ENCODE measurements at regions not wholly inside any gene's neighbourhood (a gene's known extent, or its start where the extent isn't known, plus 50 kb on each side); places are given as distances from the start of the nearest gene placed in this dataset.
"Not testable (repeated sequence)": the region's sequence is repeated elsewhere in the genome, so short reads cannot be mapped to it uniquely, and the experiment has no call there.

DNA sequence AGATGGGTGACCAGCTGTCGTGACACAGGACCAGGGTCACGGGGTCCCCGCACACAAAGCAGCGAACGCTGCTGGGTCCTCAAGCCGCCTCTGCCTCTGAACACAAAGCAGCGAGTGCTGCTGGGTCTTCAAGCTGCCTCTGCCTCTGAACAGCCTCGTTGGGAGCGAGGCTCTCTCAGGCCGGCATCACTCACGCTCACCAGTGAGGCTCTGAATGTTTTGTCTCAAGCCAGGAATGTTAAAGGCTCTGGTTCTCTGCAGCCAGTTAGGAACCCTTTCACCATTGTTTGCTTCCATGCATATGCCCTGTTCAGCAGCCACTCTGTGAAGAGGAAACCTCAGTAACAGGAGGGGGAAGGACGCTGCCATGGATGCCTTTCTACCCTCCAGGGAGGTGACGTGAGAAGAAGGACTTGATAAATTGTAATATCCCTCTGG is 82.7 kb upstream of the TAF11L2 start:
- BruUV-seq (replicated peaks): no TSS peak
- H3K36me3 ChIP-seq (ENCODE audit: control insufficient read depth, insufficient read depth, low read length): no peaks in the 10 kb centered on the region
- H3K4me3 ChIP-seq (ENCODE audit: low read depth in 2 of 2, low read length in 2 of 2): no peak overlapping the region
- TF ChIP-seq POLR2AphosphoS5 (IDR thresholded peaks at IDR 0.05; ENCODE audit: low read depth, low read length): no peak
- no peak for TF ChIP-seq TCF7L2 (IDR thresholded peaks at IDR 0.05; ENCODE audit: low read depth, low read length)
- TF ChIP-seq, protein P1, sequence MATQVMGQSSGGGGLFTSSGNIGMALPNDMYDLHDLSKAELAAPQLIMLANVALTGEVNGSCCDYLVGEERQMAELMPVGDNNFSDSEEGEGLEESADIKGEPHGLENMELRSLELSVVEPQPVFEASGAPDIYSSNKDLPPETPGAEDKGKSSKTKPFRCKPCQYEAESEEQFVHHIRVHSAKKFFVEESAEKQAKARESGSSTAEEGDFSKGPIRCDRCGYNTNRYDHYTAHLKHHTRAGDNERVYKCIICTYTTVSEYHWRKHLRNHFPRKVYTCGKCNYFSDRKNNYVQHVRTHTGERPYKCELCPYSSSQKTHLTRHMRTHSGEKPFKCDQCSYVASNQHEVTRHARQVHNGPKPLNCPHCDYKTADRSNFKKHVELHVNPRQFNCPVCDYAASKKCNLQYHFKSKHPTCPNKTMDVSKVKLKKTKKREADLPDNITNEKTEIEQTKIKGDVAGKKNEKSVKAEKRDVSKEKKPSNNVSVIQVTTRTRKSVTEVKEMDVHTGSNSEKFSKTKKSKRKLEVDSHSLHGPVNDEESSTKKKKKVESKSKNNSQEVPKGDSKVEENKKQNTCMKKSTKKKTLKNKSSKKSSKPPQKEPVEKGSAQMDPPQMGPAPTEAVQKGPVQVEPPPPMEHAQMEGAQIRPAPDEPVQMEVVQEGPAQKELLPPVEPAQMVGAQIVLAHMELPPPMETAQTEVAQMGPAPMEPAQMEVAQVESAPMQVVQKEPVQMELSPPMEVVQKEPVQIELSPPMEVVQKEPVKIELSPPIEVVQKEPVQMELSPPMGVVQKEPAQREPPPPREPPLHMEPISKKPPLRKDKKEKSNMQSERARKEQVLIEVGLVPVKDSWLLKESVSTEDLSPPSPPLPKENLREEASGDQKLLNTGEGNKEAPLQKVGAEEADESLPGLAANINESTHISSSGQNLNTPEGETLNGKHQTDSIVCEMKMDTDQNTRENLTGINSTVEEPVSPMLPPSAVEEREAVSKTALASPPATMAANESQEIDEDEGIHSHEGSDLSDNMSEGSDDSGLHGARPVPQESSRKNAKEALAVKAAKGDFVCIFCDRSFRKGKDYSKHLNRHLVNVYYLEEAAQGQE (IDR thresholded peaks at IDR 0.05; ENCODE audit: insufficient read depth in 1 of 2, low read depth in 2 of 2, low read length in 1 of 2): no peak
- TF ChIP-seq, protein P2, sequence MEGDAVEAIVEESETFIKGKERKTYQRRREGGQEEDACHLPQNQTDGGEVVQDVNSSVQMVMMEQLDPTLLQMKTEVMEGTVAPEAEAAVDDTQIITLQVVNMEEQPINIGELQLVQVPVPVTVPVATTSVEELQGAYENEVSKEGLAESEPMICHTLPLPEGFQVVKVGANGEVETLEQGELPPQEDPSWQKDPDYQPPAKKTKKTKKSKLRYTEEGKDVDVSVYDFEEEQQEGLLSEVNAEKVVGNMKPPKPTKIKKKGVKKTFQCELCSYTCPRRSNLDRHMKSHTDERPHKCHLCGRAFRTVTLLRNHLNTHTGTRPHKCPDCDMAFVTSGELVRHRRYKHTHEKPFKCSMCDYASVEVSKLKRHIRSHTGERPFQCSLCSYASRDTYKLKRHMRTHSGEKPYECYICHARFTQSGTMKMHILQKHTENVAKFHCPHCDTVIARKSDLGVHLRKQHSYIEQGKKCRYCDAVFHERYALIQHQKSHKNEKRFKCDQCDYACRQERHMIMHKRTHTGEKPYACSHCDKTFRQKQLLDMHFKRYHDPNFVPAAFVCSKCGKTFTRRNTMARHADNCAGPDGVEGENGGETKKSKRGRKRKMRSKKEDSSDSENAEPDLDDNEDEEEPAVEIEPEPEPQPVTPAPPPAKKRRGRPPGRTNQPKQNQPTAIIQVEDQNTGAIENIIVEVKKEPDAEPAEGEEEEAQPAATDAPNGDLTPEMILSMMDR (IDR thresholded peaks at IDR 0.05): no peak
- TF ChIP-seq SIN3A (IDR thresholded peaks at IDR 0.05; ENCODE audit: borderline replicate concordance, insufficient read depth, low read depth, low read length): no peak
- in situ Hi-C loops (cut with HindIII; ENCODE audit: low pct_unique_long_range_greater_than_20kb, low sequenced_read_pairs): no loop called here
- H3K27ac ChIP-seq (ENCODE audit: low read length): no peak overlapping the region
- H3K9me3 ChIP-seq (ENCODE audit: control insufficient read depth, insufficient read depth, low read depth, low read length): no peaks in the 10 kb centered on the region
- peak; percentile 34; the same call in 1 of the 2 replicates for ATAC-seq
- intact Hi-C loops (cut with micrococcal nuclease; ENCODE audit: unreplicated experiment): no loop called here
- H3K27me3 ChIP-seq (ENCODE audit: control insufficient read depth, insufficient read depth, low read length): no peaks in the 10 kb centered on the region; the same call in 1 of the 2 replicates
- no peak for DNase-seq (ENCODE audit: low read depth, low spot score)
- peaks cover 3% of the 10 kb centered on the region; the same call in 1 of the 2 replicates for H3K4me1 ChIP-seq (ENCODE audit: control insufficient read depth, insufficient read depth, low read length)
- ChIA-PET POLR2A (interaction anchor here (1.2 kb wide), 1 partner anchor 11 kb away, joined by 5 read pairs; no protein-coding TSS in a partner anchor), CTCF (no interaction called here)

DNA sequence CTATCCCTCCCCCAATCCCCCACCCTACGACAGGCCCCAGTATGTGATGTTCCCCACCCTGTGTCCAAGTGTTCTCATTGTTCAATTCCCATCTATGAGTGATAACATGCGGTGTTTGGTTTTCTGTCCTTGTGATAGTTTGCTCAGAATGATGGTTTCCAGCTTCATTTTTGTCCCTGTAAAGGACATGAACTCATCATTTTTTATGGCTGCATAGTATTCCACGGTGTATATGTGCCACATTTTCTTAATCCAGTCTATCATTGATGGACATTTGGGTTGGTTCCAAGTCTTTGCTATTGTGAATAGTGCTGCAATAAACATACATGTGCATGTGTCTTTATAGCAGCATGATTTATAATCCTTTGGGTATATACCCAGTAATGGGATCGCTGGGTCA is 81.7 kb upstream of the TAF11L2 start:
- H3K9me3 ChIP-seq (ENCODE audit: control insufficient read depth, insufficient read depth, low read depth, low read length); H3K4me3 ChIP-seq (ENCODE audit: low read depth in 2 of 2, low read length in 2 of 2); intact Hi-C loops (cut with micrococcal nuclease; ENCODE audit: unreplicated experiment); H3K4me1 ChIP-seq (ENCODE audit: control insufficient read depth, insufficient read depth, low read length); in situ Hi-C loops (cut with HindIII; ENCODE audit: low pct_unique_long_range_greater_than_20kb, low sequenced_read_pairs); POLR2A ChIA-PET; BruUV-seq (replicated peaks); CTCF ChIA-PET; DNase-seq (ENCODE audit: low read depth, low spot score); H3K27ac ChIP-seq (ENCODE audit: low read length); H3K36me3 ChIP-seq (ENCODE audit: control insufficient read depth, insufficient read depth, low read length); H3K27me3 ChIP-seq (ENCODE audit: control insufficient read depth, insufficient read depth, low read length); ATAC-seq: not testable (repeated sequence)

DNA sequence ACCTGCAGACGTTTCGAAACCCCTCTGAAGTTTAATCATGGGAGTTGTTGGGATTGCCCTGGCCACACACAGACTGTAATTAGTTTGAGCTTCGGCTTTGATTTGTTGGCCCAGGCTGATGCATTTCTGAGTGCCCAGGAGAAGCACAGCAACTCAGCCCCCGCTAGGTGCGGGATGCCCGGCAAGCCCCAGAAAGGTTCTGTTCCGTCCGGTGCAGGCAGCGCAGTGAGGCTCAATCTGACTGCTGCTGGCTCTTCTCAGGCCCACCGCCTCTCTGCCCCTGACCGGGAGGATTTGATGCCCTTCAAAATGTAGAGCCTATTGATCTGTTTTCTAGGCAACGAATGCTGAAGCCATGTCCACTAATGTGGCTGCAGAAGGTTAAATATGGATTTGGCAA is 73.4 kb upstream of the TAF11L2 start:
- Histone ChIP-seq H3K4me1 (ENCODE audit: control insufficient read depth, insufficient read depth, low read length) (no peaks in the 10 kb centered on the region), H3K36me3 (ENCODE audit: control insufficient read depth, insufficient read depth, low read length) (no peaks in the 10 kb centered on the region), H3K27me3 (ENCODE audit: control insufficient read depth, insufficient read depth, low read length) (no peaks in the 10 kb centered on the region), H3K4me3 (ENCODE audit: low read depth in 2 of 2, low read length in 2 of 2) (no peak overlapping the region), H3K27ac (ENCODE audit: low read length) (no peak overlapping the region), H3K9me3 (ENCODE audit: control insufficient read depth, insufficient read depth, low read depth, low read length) (no peaks in the 10 kb centered on the region)
- ChIA-PET CTCF (no interaction called here), POLR2A (no interaction called here)
- TF ChIP-seq POLR2AphosphoS5 (IDR thresholded peaks at IDR 0.05; ENCODE audit: low read depth, low read length) (no peak), TCF7L2 (IDR thresholded peaks at IDR 0.05; ENCODE audit: low read depth, low read length) (no peak), SIN3A (IDR thresholded peaks at IDR 0.05; ENCODE audit: borderline replicate concordance, insufficient read depth, low read depth, low read length) (no peak)
- TF ChIP-seq, protein P2 (IDR thresholded peaks at IDR 0.05): no peak
- in situ Hi-C loops (cut with HindIII; ENCODE audit: low pct_unique_long_range_greater_than_20kb, low sequenced_read_pairs): no loop called here
- ATAC-seq: no peak
- DNase-seq (ENCODE audit: low read depth, low spot score): no peak
- BruUV-seq (replicated peaks): no TSS peak
- intact Hi-C loops (cut with micrococcal nuclease; ENCODE audit: unreplicated experiment): no loop called here

Data from Panc1 (cell line).